ENCODE measurements at regions not wholly inside any gene's neighbourhood (a gene's known extent, or its start where the extent isn't known, plus 50 kb on each side); places are given as distances from the start of the nearest gene placed in this dataset.
A peak's percentile ranks its signal among the peaks of the same experiment; 100 is the strongest.

GRCh38 chr13:55572862-55573261 is 1567.9 kb upstream of the PRR20A start (continued):
- no peak for TF ChIP-seq CTCF (IDR thresholded peaks at IDR 0.05; ENCODE audit: control extremely low read depth in 1 of 3, insufficient read depth in 1 of 3, low read depth in 1 of 3, low read length in 3 of 3)
- TF ChIP-seq TAF7 (optimal IDR thresholded peaks at IDR 0.05; ENCODE audit: borderline replicate concordance, low read depth, low read length): peak; percentile 71
- no peak for TF ChIP-seq SUZ12 (IDR thresholded peaks at IDR 0.05; ENCODE audit: low read length)
- TF ChIP-seq EGR1 (IDR thresholded peaks at IDR 0.05; ENCODE audit: borderline replicate concordance, low read depth, low read length): no peak; the same call in 1 of the 2 replicates
- TF ChIP-seq TCF12 (IDR thresholded peaks at IDR 0.05; ENCODE audit: low read depth, low read length): no peak
- peak; percentile 80 to 93; a peak in 2 of 3 replicates for TF ChIP-seq POLR2A (IDR thresholded peaks at IDR 0.05; ENCODE audit: control extremely low read depth in 1 of 2, low read depth in 2 of 2, low read length in 2 of 2)
- TF ChIP-seq SIN3A (conservative IDR thresholded peaks at IDR 0.05 in 1 of 2, IDR thresholded peaks at IDR 0.05 in 1 of 2; ENCODE audit: low read depth in 1 of 2, low read length in 2 of 2): 0 out of 4 replicates have a peak, but pooled peaks of 1 of the 2 experiments have one; percentile 62
- TF ChIP-seq KDM4A (IDR thresholded peaks at IDR 0.05; ENCODE audit: low read depth, low read length, severe bottlenecking): no peak
- no peak for TF ChIP-seq CBX5 (IDR thresholded peaks at IDR 0.05; ENCODE audit: low read depth, low read length)

Data from H1 (cell line).